ENCODE measurements at regions not wholly inside any gene's neighbourhood (a gene's known extent, or its start where the extent isn't known, plus 50 kb on each side); places are given as distances from the start of the nearest gene placed in this dataset.
A peak's percentile ranks its signal among the peaks of the same experiment; 100 is the strongest.

DNA sequence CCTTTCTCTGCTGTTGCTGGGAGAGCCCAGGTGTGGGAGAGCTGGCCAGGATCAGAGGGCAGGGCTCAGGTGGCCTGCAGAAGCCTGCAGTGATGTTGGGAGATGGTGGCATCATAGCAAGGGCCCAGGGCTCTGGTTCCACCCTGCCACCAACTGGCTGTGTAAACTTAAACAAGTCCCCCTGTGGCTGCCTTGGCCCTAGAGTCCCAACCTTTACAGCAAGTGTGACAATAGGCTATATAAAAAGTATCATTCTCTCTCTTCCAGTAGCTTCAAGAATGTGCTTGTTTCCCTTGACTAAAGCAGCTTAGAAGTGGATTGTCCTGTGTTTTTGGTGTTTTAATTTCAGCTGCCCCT lies 201.8 kb upstream of the E2F8 start:
- H3K27me3 Mint-ChIP-seq (ENCODE audit: insufficient read depth, unreplicated experiment) = no peaks in the 10 kb centered on the region
- peak overlapping the region; percentile 82 for H3K27ac Mint-ChIP-seq (ENCODE audit: unreplicated experiment)
- Histone ChIP-seq H3K4me3 (ENCODE audit: low read depth, low read length) (no peak overlapping the region), H3K9me3 (no peaks in the 10 kb centered on the region), H3K27me3 (replicated peaks; ENCODE audit: control insufficient read depth, insufficient read depth, low read length) (no peaks in the 10 kb centered on the region), H3K36me3 (ENCODE audit: control insufficient read depth, insufficient read depth, low read length) (no peaks in the 10 kb centered on the region), H3K4me1 (peaks cover 26% of the 10 kb centered on the region)
- H3K36me3 Mint-ChIP-seq (ENCODE audit: insufficient read depth, unreplicated experiment) = no peaks in the 10 kb centered on the region
- H3K9me3 Mint-ChIP-seq (ENCODE audit: unreplicated experiment) = peaks cover 10% of the 10 kb centered on the region
- intact Hi-C loops (cut with micrococcal nuclease; ENCODE audit: unreplicated experiment) = loop anchor here (1.0 to 2.0 kb wide), 2 partner anchors 23 to 82 kb away; no protein-coding TSS in a partner anchor
- no peak for DNase-seq
- no TSS peak for BruUV-seq (replicated peaks)
- no peak overlapping the region for H3K4me3 Mint-ChIP-seq (ENCODE audit: unreplicated experiment)
- H3K4me1 Mint-ChIP-seq (ENCODE audit: low read depth, unreplicated experiment) = peaks cover 31% of the 10 kb centered on the region
- ChIA-PET POLR2A (interaction anchor here (0.6 kb wide), 1 partner anchor 91 kb away, joined by 19 read pairs; no protein-coding TSS in a partner anchor), CTCF (no interaction called here)
- TF ChIP-seq, protein P1, sequence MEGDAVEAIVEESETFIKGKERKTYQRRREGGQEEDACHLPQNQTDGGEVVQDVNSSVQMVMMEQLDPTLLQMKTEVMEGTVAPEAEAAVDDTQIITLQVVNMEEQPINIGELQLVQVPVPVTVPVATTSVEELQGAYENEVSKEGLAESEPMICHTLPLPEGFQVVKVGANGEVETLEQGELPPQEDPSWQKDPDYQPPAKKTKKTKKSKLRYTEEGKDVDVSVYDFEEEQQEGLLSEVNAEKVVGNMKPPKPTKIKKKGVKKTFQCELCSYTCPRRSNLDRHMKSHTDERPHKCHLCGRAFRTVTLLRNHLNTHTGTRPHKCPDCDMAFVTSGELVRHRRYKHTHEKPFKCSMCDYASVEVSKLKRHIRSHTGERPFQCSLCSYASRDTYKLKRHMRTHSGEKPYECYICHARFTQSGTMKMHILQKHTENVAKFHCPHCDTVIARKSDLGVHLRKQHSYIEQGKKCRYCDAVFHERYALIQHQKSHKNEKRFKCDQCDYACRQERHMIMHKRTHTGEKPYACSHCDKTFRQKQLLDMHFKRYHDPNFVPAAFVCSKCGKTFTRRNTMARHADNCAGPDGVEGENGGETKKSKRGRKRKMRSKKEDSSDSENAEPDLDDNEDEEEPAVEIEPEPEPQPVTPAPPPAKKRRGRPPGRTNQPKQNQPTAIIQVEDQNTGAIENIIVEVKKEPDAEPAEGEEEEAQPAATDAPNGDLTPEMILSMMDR (IDR thresholded peaks at IDR 0.05; ENCODE audit: insufficient read depth in 1 of 2, low read depth in 1 of 2, low read length in 1 of 2, severe bottlenecking in 1 of 2, unreplicated experiment in 1 of 2) = no peak

DNA sequence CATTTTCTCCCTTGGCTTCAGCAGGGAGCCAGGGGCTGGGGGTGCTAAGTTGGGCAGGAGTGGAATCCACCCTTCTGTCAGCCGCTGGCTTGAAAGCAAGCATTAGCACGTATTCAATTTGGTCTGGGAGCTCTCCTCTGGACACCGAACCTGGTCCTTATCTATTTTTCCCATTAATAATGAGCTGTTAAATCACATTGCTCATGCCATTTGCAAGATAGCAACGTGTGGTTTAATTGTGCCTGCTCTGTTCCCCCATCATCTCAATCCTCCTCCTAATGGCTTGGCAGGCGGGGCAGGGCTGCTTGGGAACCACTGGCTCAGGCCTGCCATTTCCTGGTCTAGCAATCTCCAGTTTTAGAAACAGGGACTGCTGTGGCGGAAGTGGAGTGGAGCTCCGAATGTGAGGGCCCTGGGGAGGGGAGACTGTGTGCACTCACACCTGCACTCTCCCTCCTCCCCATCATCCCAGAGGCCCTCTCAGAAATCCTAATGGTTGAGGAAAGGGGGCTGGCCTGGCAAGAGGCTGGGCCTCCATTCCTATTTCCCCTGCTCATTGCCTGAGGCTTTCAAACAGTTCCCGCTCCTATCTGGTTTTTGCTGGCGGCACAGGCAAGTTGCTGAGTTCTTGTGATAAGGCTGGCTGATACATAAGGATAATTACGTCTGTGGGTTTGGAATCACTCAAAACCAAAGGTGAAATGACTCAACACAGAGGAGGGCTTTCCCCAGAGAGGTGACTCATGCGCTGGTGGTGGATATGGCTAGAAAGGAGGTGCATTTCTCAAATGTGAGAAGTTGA lies 201.2 kb upstream of the E2F8 start:
- H3K27ac Mint-ChIP-seq (ENCODE audit: unreplicated experiment) = peak overlapping the region; percentile 82
- H3K4me1 ChIP-seq = peaks cover 26% of the 10 kb centered on the region
- H3K9me3 Mint-ChIP-seq (ENCODE audit: unreplicated experiment) = peaks cover 10% of the 10 kb centered on the region
- no TSS peak for BruUV-seq (replicated peaks)
- ChIA-PET CTCF (no interaction called here), POLR2A (interaction anchor here (0.6 kb wide), 1 partner anchor 91 kb away, joined by 19 read pairs; no protein-coding TSS in a partner anchor)
- peak; percentile 67 to 79 for DNase-seq
- no peaks in the 10 kb centered on the region for H3K36me3 ChIP-seq (ENCODE audit: control insufficient read depth, insufficient read depth, low read length)
- no peak overlapping the region for H3K4me3 Mint-ChIP-seq (ENCODE audit: unreplicated experiment)
- H3K4me1 Mint-ChIP-seq (ENCODE audit: low read depth, unreplicated experiment) = peaks cover 36% of the 10 kb centered on the region
- H3K27me3 ChIP-seq (replicated peaks; ENCODE audit: control insufficient read depth, insufficient read depth, low read length) = no peaks in the 10 kb centered on the region
- TF ChIP-seq, protein P1 (IDR thresholded peaks at IDR 0.05; ENCODE audit: insufficient read depth in 1 of 2, low read depth in 1 of 2, low read length in 1 of 2, severe bottlenecking in 1 of 2, unreplicated experiment in 1 of 2) = no peak
- H3K9me3 ChIP-seq = no peaks in the 10 kb centered on the region
- no peaks in the 10 kb centered on the region for H3K36me3 Mint-ChIP-seq (ENCODE audit: insufficient read depth, unreplicated experiment)
- intact Hi-C loops (cut with micrococcal nuclease; ENCODE audit: unreplicated experiment) = loop anchor here (1.0 to 2.0 kb wide), 2 partner anchors 23 to 83 kb away; no protein-coding TSS in a partner anchor
- H3K27me3 Mint-ChIP-seq (ENCODE audit: insufficient read depth, unreplicated experiment) = no peaks in the 10 kb centered on the region
- H3K4me3 ChIP-seq (ENCODE audit: low read depth, low read length) = no peak overlapping the region

- BruUV-seq (replicated peaks) = no TSS peak
Observed at GRCh38 chr11:19441288-19441687, 200.5 kb upstream of the E2F8 start.

More at GRCh38 chr11:19441288-19441687, 200.5 kb upstream of the E2F8 start:
- TF ChIP-seq, protein P1 (IDR thresholded peaks at IDR 0.05; ENCODE audit: insufficient read depth in 1 of 2, low read depth in 1 of 2, low read length in 1 of 2, severe bottlenecking in 1 of 2, unreplicated experiment in 1 of 2) = no peak
- H3K9me3 ChIP-seq = no peaks in the 10 kb centered on the region
- H3K27me3 ChIP-seq (replicated peaks; ENCODE audit: control insufficient read depth, insufficient read depth, low read length) = no peaks in the 10 kb centered on the region
- Mint-ChIP-seq H3K27ac (ENCODE audit: unreplicated experiment) (peak overlapping the region; percentile 82), H3K4me1 (ENCODE audit: low read depth, unreplicated experiment) (peaks cover 36% of the 10 kb centered on the region), H3K27me3 (ENCODE audit: insufficient read depth, unreplicated experiment) (no peaks in the 10 kb centered on the region), H3K9me3 (ENCODE audit: unreplicated experiment) (peaks cover 11% of the 10 kb centered on the region), H3K4me3 (ENCODE audit: unreplicated experiment) (no peak overlapping the region), H3K36me3 (ENCODE audit: insufficient read depth, unreplicated experiment) (no peaks in the 10 kb centered on the region)
- H3K36me3 ChIP-seq (ENCODE audit: control insufficient read depth, insufficient read depth, low read length) = no peaks in the 10 kb centered on the region
- ChIA-PET CTCF (no interaction called here), POLR2A (no interaction called here)
- intact Hi-C loops (cut with micrococcal nuclease; ENCODE audit: unreplicated experiment) = no loop called here
- H3K4me1 ChIP-seq = peaks cover 26% of the 10 kb centered on the region
- DNase-seq = no peak
- no peak overlapping the region for H3K4me3 ChIP-seq (ENCODE audit: low read depth, low read length)

All from Caco-2 (cell line).